Adrenal gland (tissue), 9 donors: ENCODE measurements at regions not wholly inside any gene's neighbourhood (a gene's known extent, or its start where the extent isn't known, plus 50 kb on each side); places are given as distances from the start of the nearest gene placed in this dataset.

Experiments used
- DNase-seq, 7 donors: peaks; one replicate each; pipeline ENCODE4 v3.0.0-alpha.2; 2019 to 2020
- H3K27ac ChIP-seq, 5 donors: fragments of 200-600 bp; sonication (generic) in 4 of 5; 1 replicate in 3 of 5; 2 replicates in 2 of 5; pipeline versions ENCODE4 v1.5.1 to v1.8.0; 2016 to 2020; ENCODE audit warnings: mild to moderate bottlenecking in 1 of 5
- H3K27me3 ChIP-seq: fragments of 200-600 bp; 2 replicates; pipeline ENCODE4 v1.8.0; 2021
- H3K36me3 ChIP-seq, 2 donors: fragments of 200-600 bp; replicated peaks in 1 of 2; 1 replicate in 1 of 2; 2 replicates in 1 of 2; pipeline versions ENCODE4 v1.5.1 to v1.8.0; 2018 to 2022
- H3K4me1 ChIP-seq, 2 donors: fragments of 200-600 bp; replicated peaks in 1 of 2; 1 replicate in 1 of 2; 2 replicates in 1 of 2; pipeline versions ENCODE4 v1.5.1 to v1.8.0; 2018 to 2021
- H3K4me3 ChIP-seq, 4 donors: fragments of 200-600 bp; sonication (generic) in 3 of 4; one replicate each; pipeline ENCODE4 v1.5.1; 2016 to 2018
- H3K9me3 ChIP-seq, 3 donors: fragments of 200-600 bp; sonication (generic) in 1 of 3; replicated peaks in 1 of 3; 1 replicate in 2 of 3; 2 replicates in 1 of 3; pipeline versions ENCODE4 v1.5.1 to v1.8.0; 2016 to 2021
- POLR2A ChIP-seq, 2 donors: fragments of 450-650 bp; IDR thresholded peaks; one replicate each; pipeline ENCODE4 v1.6.1; 2017; ENCODE audit warnings: antibody characterized with exemption in 2 of 2, mild to moderate bottlenecking in 2 of 2, moderate library complexity in 1 of 2
- WGBS, 4 donors: extraction: QIAGEN DNeasy Blood & Tissue Kit in 2 of 4; methylation state at CpG; one replicate each; pipeline versions ENCODE4 v1.1.5 to v1.1.7; 2013 to 2017; 5-methylcytosine and 5-hydroxymethylcytosine counted together
- intact Hi-C, 2 donors: fragments of 100-400 bp; cut with DNase I; formaldehyde crosslinking; loops; one replicate each; pipeline versions ENCODE4 v1.14.1 to v1.15.0; 2022 to 2023
- TF ChIP-seq, protein P1 (sequence below), 6 experiments: fragments of 450-650 bp in 4 of 6; fragments of 200-600 bp in 2 of 6; sonication (generic) in 1 of 6; IDR thresholded peaks; 1 replicate in 5 of 6; 2 replicates in 1 of 6; pipeline versions ENCODE4 v1.5.1 to v1.8.0; 2016 to 2021; ENCODE audit warnings: antibody characterized with exemption in 6 of 6, mild to moderate bottlenecking in 2 of 6, moderate library complexity in 1 of 6
- donor health status: healthy with polysubstance abuse.
- donor health status: Bipolar disorder and iron deficiency.
- donor health status: DM: yes; HTN: yes; CAD: no.
- donor health status: DM: no; HTN: no; CAD: no.
- donor health status: DM: no; HTN: no; CAD: no.

DNA sequence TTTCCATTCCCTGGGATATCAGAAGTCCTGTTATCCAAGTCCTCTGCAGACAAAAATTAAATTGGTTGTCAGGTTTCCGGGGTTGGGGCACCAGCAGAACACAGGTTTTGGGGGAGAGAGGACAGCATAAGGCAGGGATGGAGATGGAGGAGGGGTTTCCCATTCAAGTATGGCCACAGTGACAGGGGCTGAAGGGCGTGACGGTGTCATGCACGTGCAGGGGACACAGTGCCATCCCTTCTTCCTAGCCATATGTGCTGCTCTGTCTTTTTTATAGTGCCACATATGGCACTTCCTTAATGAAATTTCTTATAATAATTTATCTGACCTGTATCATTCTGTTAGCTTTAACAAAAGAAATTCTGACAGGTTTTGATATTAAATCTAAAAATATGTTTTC, 259.2 kb downstream of the PTEN start:
- DNase-seq = no peak
- H3K4me3 ChIP-seq = no peak overlapping the region
- H3K9me3 ChIP-seq = no peaks in the 10 kb centered on the region
- intact Hi-C loops = no loop called here
- H3K36me3 ChIP-seq = no peaks in the 10 kb centered on the region
- TF ChIP-seq POLR2A (IDR thresholded peaks at IDR 0.05) = no peak
- TF ChIP-seq, protein P1, sequence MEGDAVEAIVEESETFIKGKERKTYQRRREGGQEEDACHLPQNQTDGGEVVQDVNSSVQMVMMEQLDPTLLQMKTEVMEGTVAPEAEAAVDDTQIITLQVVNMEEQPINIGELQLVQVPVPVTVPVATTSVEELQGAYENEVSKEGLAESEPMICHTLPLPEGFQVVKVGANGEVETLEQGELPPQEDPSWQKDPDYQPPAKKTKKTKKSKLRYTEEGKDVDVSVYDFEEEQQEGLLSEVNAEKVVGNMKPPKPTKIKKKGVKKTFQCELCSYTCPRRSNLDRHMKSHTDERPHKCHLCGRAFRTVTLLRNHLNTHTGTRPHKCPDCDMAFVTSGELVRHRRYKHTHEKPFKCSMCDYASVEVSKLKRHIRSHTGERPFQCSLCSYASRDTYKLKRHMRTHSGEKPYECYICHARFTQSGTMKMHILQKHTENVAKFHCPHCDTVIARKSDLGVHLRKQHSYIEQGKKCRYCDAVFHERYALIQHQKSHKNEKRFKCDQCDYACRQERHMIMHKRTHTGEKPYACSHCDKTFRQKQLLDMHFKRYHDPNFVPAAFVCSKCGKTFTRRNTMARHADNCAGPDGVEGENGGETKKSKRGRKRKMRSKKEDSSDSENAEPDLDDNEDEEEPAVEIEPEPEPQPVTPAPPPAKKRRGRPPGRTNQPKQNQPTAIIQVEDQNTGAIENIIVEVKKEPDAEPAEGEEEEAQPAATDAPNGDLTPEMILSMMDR (IDR thresholded peaks at IDR 0.05) = no peak
- no peaks in the 10 kb centered on the region for H3K4me1 ChIP-seq
- WGBS, 4 donors = 82 to 89% (median 87%) methylated on average over 4 of the region's 4 CpGs
- H3K27ac ChIP-seq = no peak overlapping the region
- H3K27me3 ChIP-seq = no peaks in the 10 kb centered on the region

DNA sequence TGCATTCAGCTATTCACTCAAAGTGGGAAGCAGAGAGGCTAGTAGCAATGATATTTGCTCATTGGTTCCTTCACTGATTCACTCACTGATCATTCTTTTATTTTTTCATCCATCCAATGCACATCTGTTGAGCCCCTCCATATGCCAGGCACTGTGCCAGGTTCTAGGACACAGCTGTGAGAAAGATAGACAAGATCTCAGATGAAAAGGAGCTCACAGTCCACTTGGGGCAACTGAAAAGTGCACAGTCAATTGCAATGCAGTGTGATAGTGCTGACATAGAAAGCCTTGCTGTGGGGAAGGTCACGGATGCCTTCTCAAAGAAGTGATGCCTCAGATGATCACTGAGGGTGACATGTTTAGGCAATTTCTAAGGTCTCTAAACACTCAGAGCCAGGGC, 262.3 kb downstream of the PTEN start:
- no peak overlapping the region for H3K4me3 ChIP-seq
- TF ChIP-seq, protein P1 (IDR thresholded peaks at IDR 0.05) = no peak
- no peak for TF ChIP-seq POLR2A (IDR thresholded peaks at IDR 0.05)
- H3K27me3 ChIP-seq = no peaks in the 10 kb centered on the region
- no peak overlapping the region for H3K27ac ChIP-seq
- no peaks in the 10 kb centered on the region for H3K9me3 ChIP-seq
- no peak for DNase-seq
- WGBS, 4 donors = 79 to 93% (median 91%) methylated on average over 1 of the region's 1 CpG
- no peaks in the 10 kb centered on the region for H3K4me1 ChIP-seq
- no peaks in the 10 kb centered on the region for H3K36me3 ChIP-seq
- intact Hi-C loops = no loop called here

DNA sequence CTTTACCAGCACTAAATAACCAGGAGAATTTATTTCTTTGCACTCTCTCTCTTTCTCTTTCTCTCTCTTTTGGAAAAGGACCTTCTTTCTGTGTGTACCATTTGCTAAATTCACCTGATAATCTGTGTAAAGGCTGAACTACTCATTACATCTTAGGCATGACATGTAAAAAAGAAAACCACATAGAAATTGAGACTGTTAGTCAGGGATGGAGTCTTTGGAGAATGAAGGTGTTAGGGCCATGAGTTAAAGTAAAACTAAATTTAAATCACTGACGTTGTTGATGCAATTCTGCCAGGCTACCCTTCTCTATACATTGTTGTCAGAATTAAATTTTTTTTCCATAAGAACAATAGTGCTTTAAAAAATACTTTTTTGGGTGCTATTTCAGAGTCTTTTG, 263.3 kb downstream of the PTEN start:
- Histone ChIP-seq H3K36me3 (no peaks in the 10 kb centered on the region), H3K4me1 (peaks cover 1 to 3% of the 10 kb centered on the region in 2 donors), H3K4me3 (no peak overlapping the region), H3K27me3 (no peaks in the 10 kb centered on the region), H3K9me3 (no peaks in the 10 kb centered on the region), H3K27ac (no peak overlapping the region)
- intact Hi-C loops = no loop called here
- TF ChIP-seq, protein P1 (IDR thresholded peaks at IDR 0.05) = no peak
- TF ChIP-seq POLR2A (IDR thresholded peaks at IDR 0.05) = no peak
- WGBS, 4 donors = 83 to 89% (median 85%) methylated on average over 1 of the region's 1 CpG
- DNase-seq = no peak

DNA sequence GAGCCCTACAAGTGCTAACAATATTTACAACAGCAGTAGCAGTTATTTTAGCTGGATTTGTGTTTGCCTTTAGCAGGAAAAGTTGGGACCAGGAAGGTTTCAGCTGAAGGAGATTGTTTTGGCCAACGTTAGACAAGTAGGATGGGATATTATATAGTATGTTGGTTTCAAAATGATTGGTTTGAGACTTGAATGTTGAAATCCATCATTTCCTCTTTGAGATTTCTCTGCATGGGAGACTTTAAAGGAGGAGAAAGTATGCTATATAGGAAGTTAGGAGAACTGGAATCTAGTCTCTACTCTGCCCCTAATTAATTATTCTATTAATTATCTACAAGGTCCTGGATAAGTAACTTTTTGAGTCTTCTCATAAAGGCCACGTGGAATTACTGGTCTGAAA, 263.8 kb downstream of the PTEN start:
- 76 to 87% (median 78%) methylated on average over 2 of the region's 2 CpGs for WGBS, 4 donors
- TF ChIP-seq, protein P1 (IDR thresholded peaks at IDR 0.05) = no peak
- no peak for TF ChIP-seq POLR2A (IDR thresholded peaks at IDR 0.05)
- Histone ChIP-seq H3K27ac (no peak overlapping the region), H3K4me3 (no peak overlapping the region), H3K9me3 (no peaks in the 10 kb centered on the region), H3K36me3 (no peaks in the 10 kb centered on the region), H3K4me1 (peaks cover 4 to 5% of the 10 kb centered on the region in 2 donors), H3K27me3 (no peaks in the 10 kb centered on the region)
- no peak for DNase-seq
- intact Hi-C loops = no loop called here
